Stomach (tissue), 8 donors: ENCODE measurements at regions not wholly inside any gene's neighbourhood (a gene's known extent, or its start where the extent isn't known, plus 50 kb on each side); places are given as distances from the start of the nearest gene placed in this dataset.
"Not testable (repeated sequence)": the region's sequence is repeated elsewhere in the genome, so short reads cannot be mapped to it uniquely, and the experiment has no call there.

ENCODE experiments used
- DNase-seq, 2 donors: peaks; one replicate each; pipeline versions ENCODE4 v3.0.0 to v3.0.0-alpha.2; 2013 to 2019
- H3K27ac ChIP-seq, 5 donors: fragments of 200-600 bp in 4 of 5; sonication (generic) in 4 of 5; one replicate each; pipeline ENCODE4 v1.5.1; 2013 to 2019; ENCODE audit warnings: mild to moderate bottlenecking in 1 of 5, moderate library complexity in 1 of 5
- H3K27me3 ChIP-seq, 3 donors: fragments of 200-600 bp; sonication (generic); one replicate each; pipeline ENCODE4 v1.5.1; 2017 to 2019; ENCODE audit warnings: mixed run types in 1 of 3
- H3K36me3 ChIP-seq, 4 donors: fragments of 200-600 bp; sonication (generic); 1 replicate in 3 of 4; 2 replicates in 1 of 4; pipeline ENCODE4 v1.5.1; 2016 to 2019
- H3K4me1 ChIP-seq, 4 donors: fragments of 200-600 bp; sonication (generic); one replicate each; pipeline ENCODE4 v1.5.1; 2016 to 2019
- H3K4me3 ChIP-seq, 4 donors: fragments of 200-600 bp; sonication (generic) in 3 of 4; one replicate each; pipeline ENCODE4 v1.5.1; 2016 to 2019; ENCODE audit warnings: mild to moderate bottlenecking in 1 of 4
- H3K9me3 ChIP-seq, 4 donors: fragments of 200-600 bp; sonication (generic); one replicate each; pipeline ENCODE4 v1.5.1; 2016 to 2019
- WGBS, 5 donors: extraction: QIAGEN DNeasy Blood & Tissue Kit in 3 of 5; methylation state at CpG; one replicate each; pipeline versions ENCODE4 v1.1.5 to v1.1.7; 2013 to 2018; 5-methylcytosine and 5-hydroxymethylcytosine counted together
- intact Hi-C: fragments of 100-400 bp; cut with DNase I; formaldehyde crosslinking; loops from one replicate; pipeline ENCODE4 v1.15.1; 2023; ENCODE audit warnings: low total_unique reads
- small RNA-seq, 4 donors: library from RNA; depleted of rRNA; stranded (forward); fragments of <200 nt; gene quantifications; one replicate each; pipeline ENCODE3, GENCODE V24; 2016
- donor health status: healthy with polysubstance abuse.
- donor health status: Bipolar disorder and iron deficiency.
- donor health status: healthy.

DNA sequence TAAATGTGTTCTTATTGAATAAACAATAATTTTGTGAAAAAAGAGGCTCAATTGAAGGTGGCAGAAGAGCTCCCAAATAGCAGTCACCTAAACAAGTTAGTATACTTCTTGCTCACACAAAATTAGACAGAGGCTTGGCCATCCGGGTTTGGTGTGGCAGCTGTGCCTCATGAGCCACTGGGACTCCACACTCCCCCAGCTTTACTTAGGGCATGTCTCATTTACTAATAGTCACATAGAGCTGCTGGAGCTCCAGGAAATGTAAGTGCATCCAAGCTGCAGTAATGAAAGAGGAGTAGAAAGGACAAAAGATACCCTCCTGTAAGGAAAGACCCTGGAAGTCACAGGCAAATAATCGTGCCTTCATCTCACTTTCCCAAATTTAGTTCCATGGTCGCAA lies 188.8 kb downstream of the ANKRD36 start:
- no CpG with 5 or more reads among the region's 3 CpGs for WGBS, 5 donors
- intact Hi-C loops, DNase-seq, H3K4me1 ChIP-seq, H3K9me3 ChIP-seq, H3K27me3 ChIP-seq, H3K27ac ChIP-seq, H3K36me3 ChIP-seq, H3K4me3 ChIP-seq: not testable (repeated sequence)

Small RNAs in the stretch of these regions (small RNA-seq; reads per million reads assigned to genes)
- gene IGKV1OR2-11 (0 reads per million in 4 donors), gene IGKV1OR2-6 (0 reads per million in 4 donors), gene IGKV1OR2-9 (0 reads per million in 4 donors), gene IGKV2OR2-8 (0 reads per million in 4 donors), gene IGKV3OR2-5 (0 reads per million in 4 donors)
